GM21526 (cell line): ENCODE measurements at regions not wholly inside any gene's neighbourhood (a gene's known extent, or its start where the extent isn't known, plus 50 kb on each side); places are given as distances from the start of the nearest gene placed in this dataset.
"Not testable (repeated sequence)": the region's sequence is repeated elsewhere in the genome, so short reads cannot be mapped to it uniquely, and the experiment has no call there.

Experiments used
- ATAC-seq: cut with Tn5 transposase; IDR thresholded peaks from one replicate; pipeline ENCODE4 v1.9.1; 2021; ENCODE audit warnings: moderate library complexity; ENCODE audit not compliant: unreplicated experiment, low FRiP score

GRCh38 chr11:119586181-119586580 is 142.8 kb downstream of the NECTIN1 start:
- ATAC-seq = no peak

- no peak for ATAC-seq
These were observed 143.8 kb downstream of the NECTIN1 start for GRCh38 chr11:119585043-119585781.

- ATAC-seq = no peak
These were observed 144.6 kb downstream of the NECTIN1 start for GRCh38 chr11:119584193-119585042.

- no peak for ATAC-seq
These were observed 145.4 kb downstream of the NECTIN1 start for GRCh38 chr11:119583585-119583984.

- ATAC-seq = not testable (repeated sequence)
These were observed 147.6 kb downstream of the NECTIN1 start for GRCh38 chr11:119581396-119581795.

GRCh38 chr11:119580751-119581150 is 148.2 kb downstream of the NECTIN1 start:
- ATAC-seq = no peak

- no peak for ATAC-seq
These were observed 148.9 kb downstream of the NECTIN1 start for GRCh38 chr11:119580081-119580480.

- ATAC-seq = no peak
These were observed 150.3 kb downstream of the NECTIN1 start for GRCh38 chr11:119578521-119579191.

- no peak for ATAC-seq
These were observed 150.9 kb upstream of the THY1 start for GRCh38 chr11:119573858-119574257.

GRCh38 chr11:119572481-119573424 is 149.8 kb upstream of the THY1 start:
- no peak for ATAC-seq

GRCh38 chr11:119571311-119571710 is 148.3 kb upstream of the THY1 start:
- ATAC-seq = no peak

GRCh38 chr11:119567688-119568582 is 145.0 kb upstream of the THY1 start:
- no peak for ATAC-seq

GRCh38 chr11:119566319-119566718 is 143.3 kb upstream of the THY1 start:
- no peak for ATAC-seq

- ATAC-seq = not testable (repeated sequence)
These were observed 142.7 kb upstream of the THY1 start for GRCh38 chr11:119565693-119566092.

GRCh38 chr11:119560961-119561360 is 138.0 kb upstream of the THY1 start:
- no peak for ATAC-seq

GRCh38 chr11:119560291-119560690 is 137.3 kb upstream of the THY1 start:
- ATAC-seq = no peak

GRCh38 chr11:119552106-119552485 is 129.1 kb upstream of the THY1 start:
- no peak for ATAC-seq

- ATAC-seq = no peak
These were observed 128.6 kb upstream of the THY1 start for GRCh38 chr11:119551420-119552105.
